Thyroid gland (tissue), 4 donors: ENCODE measurements at regions not wholly inside any gene's neighbourhood (a gene's known extent, or its start where the extent isn't known, plus 50 kb on each side); places are given as distances from the start of the nearest gene placed in this dataset.
A peak's percentile ranks its signal among the peaks of the same experiment; 100 is the strongest.

Source experiments
- DNase-seq, 2 donors: peaks; one replicate each; pipeline ENCODE4 v3.0.0-alpha.2; 2019
- H3K27ac ChIP-seq, 3 donors: fragments of 200-600 bp; sonication (generic); 1 replicate in 2 of 3; 2 replicates in 1 of 3; pipeline ENCODE4 v1.5.1; 2016 to 2019; ENCODE audit warnings: mild to moderate bottlenecking in 1 of 3, moderate library complexity in 1 of 3
- H3K27me3 ChIP-seq: fragments of 200-600 bp; sonication (generic); one replicate; pipeline ENCODE4 v1.5.1; 2019
- H3K36me3 ChIP-seq, 2 donors: fragments of 200-600 bp; sonication (generic); one replicate each; pipeline ENCODE4 v1.5.1; 2016 to 2019
- H3K4me1 ChIP-seq, 2 donors: fragments of 200-600 bp; sonication (generic); one replicate each; pipeline ENCODE4 v1.5.1; 2017 to 2019
- H3K4me3 ChIP-seq, 3 donors: fragments of 200-600 bp; sonication (generic); replicated peaks in 1 of 3; 1 replicate in 2 of 3; 2 replicates in 1 of 3; pipeline ENCODE4 v1.5.1; 2016; ENCODE audit warnings: mild to moderate bottlenecking in 1 of 3
- H3K9me3 ChIP-seq: fragments of 200-600 bp; sonication (generic); one replicate; pipeline ENCODE4 v1.5.1; 2017
- CTCF ChIP-seq, 6 experiments: fragments of 200-600 bp in 3 of 6; fragments of 450-650 bp in 3 of 6; sonication (generic) in 3 of 6; IDR thresholded peaks; one replicate each; pipeline ENCODE4 v1.5.1; 2016 to 2019; ENCODE audit warnings: antibody characterized with exemption in 6 of 6, mild to moderate bottlenecking in 2 of 6, inconsistent platforms in 1 of 6, moderate library complexity in 1 of 6
- POLR2A ChIP-seq, 2 donors: fragments of 450-650 bp; IDR thresholded peaks; one replicate each; pipeline ENCODE4 v1.6.1; 2017; ENCODE audit warnings: antibody characterized with exemption in 2 of 2, mild to moderate bottlenecking in 2 of 2, moderate library complexity in 1 of 2
- WGBS, 2 donors: methylation state at CpG; one replicate each; pipeline ENCODE4 v1.1.5; 2017; 5-methylcytosine and 5-hydroxymethylcytosine counted together
- intact Hi-C: fragments of 100-400 bp; cut with DNase I; formaldehyde crosslinking; loops from one replicate; pipeline ENCODE4 v1.15.1; 2023

- no peaks in the 10 kb centered on the region for H3K36me3 ChIP-seq
Observed at GRCh38 chr9:11269036-11269435, 656.2 kb upstream of the PTPRD start.

GRCh38 chr9:11275158-11275695 is 662.4 kb upstream of the PTPRD start:
- TF ChIP-seq CTCF (IDR thresholded peaks at IDR 0.05): no peak
- no peaks in the 10 kb centered on the region for H3K4me1 ChIP-seq
- no peaks in the 10 kb centered on the region for H3K27me3 ChIP-seq
- H3K36me3 ChIP-seq: no peaks in the 10 kb centered on the region
- intact Hi-C loops: no loop called here
- 77 to 78% methylated on average over 11 of the region's 11 CpGs for WGBS, 2 donors
- no peak overlapping the region for H3K4me3 ChIP-seq
- H3K9me3 ChIP-seq: no peaks in the 10 kb centered on the region
- DNase-seq: no peak
- H3K27ac ChIP-seq: no peak overlapping the region

More at GRCh38 chr9:11269036-11269435, 656.2 kb upstream of the PTPRD start:
- Histone ChIP-seq H3K27me3 (no peaks in the 10 kb centered on the region), H3K9me3 (no peaks in the 10 kb centered on the region), H3K4me1 (no peaks in the 10 kb centered on the region), H3K4me3 (no peak overlapping the region), H3K27ac (no peak overlapping the region)
- no peak for TF ChIP-seq CTCF (IDR thresholded peaks at IDR 0.05)
- TF ChIP-seq POLR2A (IDR thresholded peaks at IDR 0.05): no peak
- intact Hi-C loops: no loop called here
- 43 to 65% methylated on average over 3 of the region's 3 CpGs for WGBS, 2 donors
- DNase-seq: no peak

GRCh38 chr9:11312966-11313365 is 700.2 kb upstream of the PTPRD start:
- H3K4me3 ChIP-seq: no peak overlapping the region
- H3K4me1 ChIP-seq: no peaks in the 10 kb centered on the region
- no peaks in the 10 kb centered on the region for H3K36me3 ChIP-seq
- TF ChIP-seq CTCF (IDR thresholded peaks at IDR 0.05): no peak
- no peak for TF ChIP-seq POLR2A (IDR thresholded peaks at IDR 0.05)
- H3K9me3 ChIP-seq: no peaks in the 10 kb centered on the region
- no peaks in the 10 kb centered on the region for H3K27me3 ChIP-seq
- DNase-seq: peak; percentile 70 to 78
- WGBS, 2 donors: 39 to 47% methylated on average over 2 of the region's 2 CpGs
- intact Hi-C loops: no loop called here
- H3K27ac ChIP-seq: no peak overlapping the region

- 63 to 68% methylated on average over 1 of the region's 1 CpG for WGBS, 2 donors
- Histone ChIP-seq H3K27me3 (no peaks in the 10 kb centered on the region), H3K27ac (no peak overlapping the region), H3K36me3 (no peaks in the 10 kb centered on the region), H3K4me3 (no peak overlapping the region), H3K4me1 (no peaks in the 10 kb centered on the region), H3K9me3 (no peaks in the 10 kb centered on the region)
- no peak for DNase-seq
- intact Hi-C loops: no loop called here
- TF ChIP-seq CTCF (IDR thresholded peaks at IDR 0.05) (no peak), POLR2A (IDR thresholded peaks at IDR 0.05) (no peak)
Observed at GRCh38 chr9:11318946-11319345, 706.1 kb upstream of the PTPRD start.

GRCh38 chr9:11319538-11319937 is 706.7 kb upstream of the PTPRD start:
- DNase-seq: no peak
- intact Hi-C loops: no loop called here
- Histone ChIP-seq H3K4me3 (no peak overlapping the region), H3K36me3 (no peaks in the 10 kb centered on the region), H3K27ac (no peak overlapping the region), H3K27me3 (no peaks in the 10 kb centered on the region), H3K9me3 (no peaks in the 10 kb centered on the region), H3K4me1 (no peaks in the 10 kb centered on the region)
- TF ChIP-seq POLR2A (IDR thresholded peaks at IDR 0.05) (no peak), CTCF (IDR thresholded peaks at IDR 0.05) (peak in 4 of 6 experiments; percentile 6 to 42 (median 24))
- WGBS, 2 donors: 34 to 37% methylated on average over 5 of the region's 5 CpGs
